ENCODE measurements at regions not wholly inside any gene's neighbourhood (a gene's known extent, or its start where the extent isn't known, plus 50 kb on each side); places are given as distances from the start of the nearest gene placed in this dataset.
"Not testable (repeated sequence)": the region's sequence is repeated elsewhere in the genome, so short reads cannot be mapped to it uniquely, and the experiment has no call there.

- H3K4me3 ChIP-seq: no peak overlapping the region
- no peaks in the 10 kb centered on the region for H3K9me3 ChIP-seq
- no peaks in the 10 kb centered on the region for H3K27me3 ChIP-seq
- TF ChIP-seq EP300 (IDR thresholded peaks at IDR 0.05) (no peak), CTCF (IDR thresholded peaks at IDR 0.05) (no peak), POLR2A (IDR thresholded peaks at IDR 0.05) (no peak)
- H3K36me3 ChIP-seq: no peaks in the 10 kb centered on the region
- no peak overlapping the region for H3K27ac ChIP-seq
- DNase-seq (ENCODE audit: low spot score in 2 of 2): no peak
- H3K4me1 ChIP-seq: no peaks in the 10 kb centered on the region
Observed at GRCh38 chr3:144818973-144819372, 847.4 kb downstream of the DIPK2A start.

DNA sequence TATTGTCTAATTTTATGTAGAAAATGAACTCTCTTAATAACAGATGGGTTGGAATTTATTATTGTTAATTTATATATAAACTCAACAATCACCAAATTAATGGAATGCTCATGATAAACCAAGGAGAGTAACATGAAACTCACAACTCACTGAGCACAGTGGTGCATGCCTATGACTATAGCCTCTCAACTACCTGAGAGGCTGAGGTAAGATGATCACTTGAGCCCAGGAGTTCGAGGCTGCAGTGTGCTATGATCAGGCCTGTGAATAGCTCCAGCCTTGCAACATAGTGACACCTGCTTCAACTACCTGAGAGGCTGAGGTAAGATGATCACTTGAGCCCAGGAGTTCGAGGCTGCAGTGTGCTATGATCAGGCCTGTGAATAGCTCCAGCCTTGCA lies 848.6 kb downstream of the DIPK2A start:
- H3K36me3 ChIP-seq; H3K27me3 ChIP-seq; DNase-seq (ENCODE audit: low spot score in 2 of 2); H3K9me3 ChIP-seq; H3K4me3 ChIP-seq; H3K4me1 ChIP-seq; H3K27ac ChIP-seq: not testable (repeated sequence)
- 76 to 87% methylated on average over 2 of the region's 2 CpGs for WGBS, 2 donors

- Histone ChIP-seq H3K4me1 (no peaks in the 10 kb centered on the region), H3K9me3 (no peaks in the 10 kb centered on the region), H3K27ac (no peak overlapping the region), H3K27me3 (no peaks in the 10 kb centered on the region), H3K36me3 (no peaks in the 10 kb centered on the region), H3K4me3 (no peak overlapping the region)
- DNase-seq (ENCODE audit: low spot score in 2 of 2): no peak
- no peak for TF ChIP-seq EP300 (IDR thresholded peaks at IDR 0.05)
- TF ChIP-seq POLR2A (IDR thresholded peaks at IDR 0.05): no peak
- TF ChIP-seq CTCF (IDR thresholded peaks at IDR 0.05): no peak
Observed at GRCh38 chr3:144820726-144821125, 849.1 kb downstream of the DIPK2A start.

DNA sequence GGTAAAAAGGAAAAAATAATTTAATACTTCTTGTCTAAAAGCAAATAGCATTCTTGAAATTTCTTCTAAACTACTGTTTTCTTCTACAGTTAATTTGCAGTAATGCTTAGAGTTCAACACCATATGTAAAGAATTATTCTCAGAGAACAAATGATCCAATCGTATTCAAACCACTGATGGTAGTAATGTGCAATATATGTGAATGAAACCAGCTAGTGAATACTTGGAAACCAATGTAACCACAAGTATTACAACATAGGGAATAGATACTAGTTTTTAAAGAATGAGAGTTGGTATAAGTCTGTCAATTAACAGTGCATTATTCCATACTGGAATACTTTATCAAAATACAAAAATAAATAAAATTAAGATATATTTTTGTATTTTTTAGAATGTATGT lies 850.0 kb downstream of the DIPK2A start:
- no peak for DNase-seq (ENCODE audit: low spot score in 2 of 2)
- Histone ChIP-seq H3K4me3 (no peak overlapping the region), H3K27me3 (no peaks in the 10 kb centered on the region), H3K36me3 (no peaks in the 10 kb centered on the region), H3K9me3 (no peaks in the 10 kb centered on the region), H3K4me1 (no peaks in the 10 kb centered on the region), H3K27ac (no peak overlapping the region)
- 73 to 78% methylated on average over 1 of the region's 1 CpG for WGBS, 2 donors
- no peak for TF ChIP-seq EP300 (IDR thresholded peaks at IDR 0.05)
- no peak for TF ChIP-seq POLR2A (IDR thresholded peaks at IDR 0.05)
- TF ChIP-seq CTCF (IDR thresholded peaks at IDR 0.05): no peak

GRCh38 chr3:144822671-144823070 lies 851.0 kb downstream of the DIPK2A start:
- Histone ChIP-seq H3K36me3 (no peaks in the 10 kb centered on the region), H3K4me1 (no peaks in the 10 kb centered on the region), H3K9me3 (no peaks in the 10 kb centered on the region), H3K27ac (no peak overlapping the region), H3K27me3 (no peaks in the 10 kb centered on the region), H3K4me3 (no peak overlapping the region)
- no peak for DNase-seq (ENCODE audit: low spot score in 2 of 2)
- TF ChIP-seq CTCF (IDR thresholded peaks at IDR 0.05) (no peak), EP300 (IDR thresholded peaks at IDR 0.05) (no peak), POLR2A (IDR thresholded peaks at IDR 0.05) (no peak)

- Histone ChIP-seq H3K4me1 (no peaks in the 10 kb centered on the region), H3K4me3 (no peak overlapping the region), H3K9me3 (peaks cover 0 to 6% (median 0%) of the 10 kb centered on the region in 4 donors), H3K27me3 (no peaks in the 10 kb centered on the region), H3K36me3 (no peaks in the 10 kb centered on the region), H3K27ac (no peak overlapping the region)
- TF ChIP-seq CTCF (IDR thresholded peaks at IDR 0.05) (no peak), EP300 (IDR thresholded peaks at IDR 0.05) (no peak), POLR2A (IDR thresholded peaks at IDR 0.05) (no peak)
- no peak for DNase-seq (ENCODE audit: low spot score in 2 of 2)
Observed at GRCh38 chr3:144831955-144832716, 860.5 kb downstream of the DIPK2A start.

Data from tibial nerve (tissue), 4 donors.